Endothelial cell of umbilical vein (primary cell): ENCODE measurements at regions not wholly inside any gene's neighbourhood (a gene's known extent, or its start where the extent isn't known, plus 50 kb on each side); places are given as distances from the start of the nearest gene placed in this dataset.

Source experiments
- BruUV-seq: library from RNA; stranded (reverse); fragments of 400-500 nt; replicated peaks from 2 replicates; lab custom pipeline; 2021; lab: Mats Ljungman, UMichigan
- CTCF ChIA-PET: fragments of 300-600, 350-600 bp; sonication (Branson Sonifier 250); formaldehyde crosslinking; loops from one replicate; lab custom pipeline; 2021; ENCODE audit warnings: antibody characterized with exemption, inconsistent platforms; lab: Charles Lee
- POLR2A ChIA-PET: fragments of 300-600, 350-600 bp; sonication (Branson Sonifier 250); formaldehyde crosslinking; loops from one replicate; lab custom pipeline; 2021; ENCODE audit warnings: antibody characterized with exemption, inconsistent platforms; lab: Charles Lee
- DNase-seq: peaks from one replicate; pipeline ENCODE4 v3.0.0-alpha.2; 2011; ENCODE audit warnings: low read depth, low spot score
- FAIRE-seq: peaks from 2 replicates; lab custom pipeline; 2011; peaks lifted over from hg19 to GRCh38; lab: Jason Lieb, UNC
- H2AFZ ChIP-seq: 2 replicates; pipeline ENCODE4 v1.6.0; 2012; ENCODE audit warnings: low read depth, low read length, control low read depth, inconsistent platforms
- H3K27ac ChIP-seq: 2 replicates; pipeline ENCODE4 v1.5.1; 2011; ENCODE audit warnings: low read depth, mild to moderate bottlenecking, control low read depth, low read length, moderate library complexity; ENCODE audit not compliant: insufficient read depth
- H3K27me3 ChIP-seq, 2 experiments: 2 replicates each; pipeline versions ENCODE4 v1.6.0 to v1.6.1; 2011; ENCODE audit warnings: low read length in 2 of 2, mixed read lengths in 1 of 2; ENCODE audit not compliant: control insufficient read depth in 2 of 2, insufficient read depth in 2 of 2
- H3K36me3 ChIP-seq, 2 experiments: 2 replicates in 1 of 2; 3 replicates in 1 of 2; pipeline ENCODE4 v1.5.1; 2011; ENCODE audit warnings: low read length in 2 of 2, mild to moderate bottlenecking in 1 of 2, moderate library complexity in 1 of 2; ENCODE audit not compliant: control insufficient read depth in 2 of 2, insufficient read depth in 2 of 2; ENCODE audit errors: extremely low read depth in 1 of 2
- H3K4me1 ChIP-seq: 3 replicates; pipeline ENCODE4 v1.5.1; 2011; ENCODE audit warnings: mild to moderate bottlenecking, low read length; ENCODE audit not compliant: control insufficient read depth, insufficient read depth; ENCODE audit errors: extremely low read depth
- H3K4me2 ChIP-seq: 2 replicates; pipeline ENCODE4 v1.6.1; 2011; ENCODE audit warnings: low read length, control low read depth, mixed read lengths; ENCODE audit not compliant: insufficient read depth
- H3K4me3 ChIP-seq, 3 experiments: fragments of 200-600 bp in 1 of 3; sonication (generic), shearing (Covaris generic) in 1 of 3; replicated peaks in 1 of 3; 2 replicates each; pipeline ENCODE4 v1.5.1; 2011 to 2016; ENCODE audit warnings: control low read depth in 3 of 3, low read length in 3 of 3, mild to moderate bottlenecking in 2 of 3, inconsistent platforms in 1 of 3, low read depth in 1 of 3, moderate library complexity in 1 of 3; ENCODE audit not compliant: insufficient read depth in 1 of 3
- H3K79me2 ChIP-seq: 2 replicates; pipeline ENCODE4 v1.6.0; 2012; ENCODE audit warnings: low read length, inconsistent platforms; ENCODE audit not compliant: control insufficient read depth, insufficient read depth
- H3K9ac ChIP-seq: replicated peaks from 2 replicates; pipeline ENCODE3; 2011; ENCODE audit warnings: low read length, control low read depth; ENCODE audit not compliant: insufficient read depth; ENCODE audit errors: extremely low read depth
- H3K9me1 ChIP-seq: replicated peaks from 3 replicates; pipeline ENCODE4 v1.6.0; 2011; ENCODE audit warnings: mild to moderate bottlenecking, low read length; ENCODE audit not compliant: control insufficient read depth, insufficient read depth; ENCODE audit errors: extremely low read depth
- H3K9me3 ChIP-seq: replicated peaks from 2 replicates; pipeline ENCODE4 v1.5.1; 2012; ENCODE audit warnings: low read length, inconsistent platforms; ENCODE audit not compliant: control insufficient read depth, insufficient read depth
- H4K20me1 ChIP-seq: replicated peaks from 2 replicates; pipeline ENCODE3; 2011; ENCODE audit warnings: mild to moderate bottlenecking, low read length; ENCODE audit not compliant: control insufficient read depth, insufficient read depth; ENCODE audit errors: extremely low read depth
- EZH2 ChIP-seq: IDR thresholded peaks from 2 replicates; pipeline ENCODE4 v1.6.1; 2012; ENCODE audit warnings: borderline replicate concordance, low read depth, mild to moderate bottlenecking, moderate library complexity, low read length, inconsistent platforms; ENCODE audit not compliant: severe bottlenecking
- FOS ChIP-seq: IDR thresholded peaks from 2 replicates; pipeline ENCODE4 v1.6.1; 2011; ENCODE audit warnings: mild to moderate bottlenecking, low read length, moderate library complexity, borderline replicate concordance; ENCODE audit not compliant: insufficient read depth
- GATA2 ChIP-seq: IDR thresholded peaks from 2 replicates; pipeline ENCODE4 v1.7.0; 2011; ENCODE audit warnings: low read depth, mild to moderate bottlenecking, moderate library complexity, mixed read lengths, low read length; ENCODE audit not compliant: insufficient read length, insufficient read depth
- JUN ChIP-seq: IDR thresholded peaks from 2 replicates; pipeline ENCODE4 v1.6.1; 2011; ENCODE audit warnings: borderline replicate concordance, low read depth; ENCODE audit not compliant: insufficient read length, insufficient read depth
- MAX ChIP-seq: IDR thresholded peaks from 2 replicates; pipeline ENCODE4 v1.6.1; 2011; ENCODE audit not compliant: insufficient read depth, insufficient read length
- MYC ChIP-seq: IDR thresholded peaks from one replicate; pipeline ENCODE4 v1.6.1; 2011; ENCODE audit warnings: mild to moderate bottlenecking, low read depth, low read length
- POLR2A ChIP-seq: IDR thresholded peaks from 2 replicates; pipeline ENCODE4 v1.6.1; 2012; ENCODE audit warnings: low read depth, mild to moderate bottlenecking, control low read depth, low read length
- POLR2AphosphoS5 ChIP-seq: IDR thresholded peaks from 2 replicates; pipeline ENCODE4 v1.6.1; 2012; ENCODE audit warnings: low read depth, mild to moderate bottlenecking, control low read depth, low read length, moderate library complexity; ENCODE audit not compliant: insufficient read depth
- dilution Hi-C: fragments of 300-500 bp; cut with MboI; formaldehyde crosslinking; loops from one replicate; pipeline ENCODE4 v1.15.0; 2019; ENCODE audit warnings: low sequenced_read_pairs; ENCODE audit not compliant: extremely low pct_ligation_motif_present
- intact Hi-C: fragments of 100-400 bp; cut with micrococcal nuclease; formaldehyde crosslinking; loops from one replicate; pipeline ENCODE4 v1.10.0; 2022
- TF ChIP-seq, protein P1 (sequence below), 2 donors: IDR thresholded peaks; 1 replicate in 1 of 2; 2 replicates in 1 of 2; pipeline ENCODE4 v1.5.1; 2011; ENCODE audit warnings: low read length in 2 of 2, mild to moderate bottlenecking in 2 of 2, moderate library complexity in 2 of 2, control low read depth in 1 of 2, inconsistent platforms in 1 of 2, low read depth in 1 of 2; ENCODE audit not compliant: insufficient read depth in 1 of 2; ENCODE audit errors: extremely low read depth in 1 of 2

DNA sequence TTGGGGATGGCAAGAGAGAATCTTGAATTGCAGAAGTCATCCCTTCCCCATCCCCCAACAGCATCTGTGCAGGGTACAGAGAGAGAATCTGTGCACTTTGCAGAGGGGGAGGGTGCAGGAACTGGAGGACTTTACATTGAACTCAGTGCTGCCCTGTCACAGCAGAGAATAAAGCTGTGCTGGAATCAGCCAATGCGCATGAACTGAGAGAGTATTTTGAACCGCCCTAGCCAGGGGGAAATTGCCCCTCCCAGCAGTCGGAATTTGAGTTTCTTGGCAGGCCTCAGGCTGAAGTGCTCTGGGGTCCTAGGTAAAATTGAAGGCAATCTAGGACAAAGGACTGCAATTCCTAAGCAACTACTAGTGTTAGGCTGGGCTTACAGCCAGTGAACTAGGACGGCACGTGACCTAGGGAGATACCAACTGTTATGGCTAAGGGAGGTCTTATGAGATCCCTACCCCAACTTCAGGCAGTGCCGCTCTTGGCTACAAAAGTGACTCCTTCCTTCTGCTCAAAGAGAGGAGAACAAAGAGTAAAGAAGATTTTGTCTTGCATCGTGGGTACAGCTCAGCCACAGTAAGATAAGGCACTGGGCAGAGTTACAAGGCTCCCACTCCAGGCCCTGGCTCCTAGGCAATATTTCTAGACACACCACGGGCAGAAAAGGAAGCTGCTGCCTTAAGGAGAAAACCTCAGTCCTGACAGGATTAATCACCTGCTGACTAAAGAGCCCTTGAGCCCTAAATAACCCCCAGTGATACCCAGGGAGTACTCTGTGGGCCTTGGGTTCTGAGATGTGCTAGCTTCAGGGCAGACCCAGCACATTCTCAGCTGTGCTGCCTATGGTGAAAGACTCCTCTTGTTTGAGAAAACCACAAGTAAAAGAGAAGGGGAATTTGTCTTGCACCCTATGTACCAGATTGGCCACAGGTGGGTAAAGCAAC is 300.5 kb upstream of the ALCAM start:
- H3K9ac ChIP-seq, result no peak overlapping the region
- no peaks in the 10 kb centered on the region for H3K79me2 ChIP-seq
- no peaks in the 10 kb centered on the region for H3K36me3 ChIP-seq
- no peak overlapping the region for H2AFZ ChIP-seq
- no peak overlapping the region for H3K4me2 ChIP-seq
- DNase-seq (no peak), FAIRE-seq (no peak)
- CTCF ChIA-PET, result interaction anchor here (1.1 kb wide), 1 partner anchor 461 kb away, joined by 3 read pairs; no protein-coding TSS in a partner anchor
- intact Hi-C loops (no loop called here), dilution Hi-C loops (no loop called here)
- H3K4me3 ChIP-seq, result no peak overlapping the region
- no peaks in the 10 kb centered on the region for H3K27me3 ChIP-seq
- POLR2A ChIA-PET, result no interaction called here
- no peaks in the 10 kb centered on the region for H3K4me1 ChIP-seq
- no peaks in the 10 kb centered on the region for H3K9me3 ChIP-seq
- no TSS peak for BruUV-seq
- H3K27ac ChIP-seq, result no peak overlapping the region
- no peaks in the 10 kb centered on the region for H3K9me1 ChIP-seq
- TF ChIP-seq JUN (no peak), MYC (no peak), POLR2AphosphoS5 (no peak), POLR2A (no peak), GATA2 (no peak), EZH2 (no peak)
- no peaks in the 10 kb centered on the region for H4K20me1 ChIP-seq

DNA sequence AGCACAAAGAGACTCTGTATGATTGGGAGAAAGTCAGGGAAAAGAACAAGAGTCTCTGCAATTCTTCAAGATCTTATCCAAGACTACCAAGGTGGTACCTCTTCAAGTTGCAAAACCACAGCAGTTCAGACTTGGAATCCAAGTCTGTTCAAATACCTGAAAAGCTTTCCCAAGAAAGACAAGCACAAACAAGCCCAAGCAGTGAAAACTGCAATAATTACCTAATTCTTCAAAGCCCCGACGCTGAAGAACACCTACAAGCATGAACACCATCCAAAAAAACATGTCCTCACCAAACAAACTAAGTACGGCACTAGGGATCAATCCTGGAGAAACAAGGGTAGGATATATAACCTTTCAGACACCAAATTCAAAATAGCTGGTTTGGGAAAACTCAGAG is 299.3 kb upstream of the ALCAM start:
- H3K4me2 ChIP-seq, result no peak overlapping the region
- H3K36me3 ChIP-seq, result no peaks in the 10 kb centered on the region
- dilution Hi-C loops, result no loop called here
- no peaks in the 10 kb centered on the region for H4K20me1 ChIP-seq
- intact Hi-C loops, result no loop called here
- TF ChIP-seq, protein P1, sequence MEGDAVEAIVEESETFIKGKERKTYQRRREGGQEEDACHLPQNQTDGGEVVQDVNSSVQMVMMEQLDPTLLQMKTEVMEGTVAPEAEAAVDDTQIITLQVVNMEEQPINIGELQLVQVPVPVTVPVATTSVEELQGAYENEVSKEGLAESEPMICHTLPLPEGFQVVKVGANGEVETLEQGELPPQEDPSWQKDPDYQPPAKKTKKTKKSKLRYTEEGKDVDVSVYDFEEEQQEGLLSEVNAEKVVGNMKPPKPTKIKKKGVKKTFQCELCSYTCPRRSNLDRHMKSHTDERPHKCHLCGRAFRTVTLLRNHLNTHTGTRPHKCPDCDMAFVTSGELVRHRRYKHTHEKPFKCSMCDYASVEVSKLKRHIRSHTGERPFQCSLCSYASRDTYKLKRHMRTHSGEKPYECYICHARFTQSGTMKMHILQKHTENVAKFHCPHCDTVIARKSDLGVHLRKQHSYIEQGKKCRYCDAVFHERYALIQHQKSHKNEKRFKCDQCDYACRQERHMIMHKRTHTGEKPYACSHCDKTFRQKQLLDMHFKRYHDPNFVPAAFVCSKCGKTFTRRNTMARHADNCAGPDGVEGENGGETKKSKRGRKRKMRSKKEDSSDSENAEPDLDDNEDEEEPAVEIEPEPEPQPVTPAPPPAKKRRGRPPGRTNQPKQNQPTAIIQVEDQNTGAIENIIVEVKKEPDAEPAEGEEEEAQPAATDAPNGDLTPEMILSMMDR (IDR thresholded peaks at IDR 0.05; ENCODE audit: extremely low read depth in 1 of 2, insufficient read depth in 1 of 2, low read depth in 1 of 2, low read length in 2 of 2), result no peak
- TF ChIP-seq POLR2AphosphoS5 (no peak), JUN (no peak), MYC (no peak), GATA2 (no peak), POLR2A (no peak), MAX (no peak), FOS (no peak), EZH2 (no peak)
- no peak overlapping the region for H3K4me3 ChIP-seq
- no peaks in the 10 kb centered on the region for H3K79me2 ChIP-seq
- no peak overlapping the region for H3K9ac ChIP-seq
- H3K4me1 ChIP-seq, result no peaks in the 10 kb centered on the region
- H3K27me3 ChIP-seq, result no peaks in the 10 kb centered on the region
- no peak overlapping the region for H2AFZ ChIP-seq
- ChIA-PET POLR2A (no interaction called here), CTCF (no interaction called here)
- H3K27ac ChIP-seq, result no peak overlapping the region
- FAIRE-seq (no peak), DNase-seq (no peak)
- H3K9me3 ChIP-seq, result no peaks in the 10 kb centered on the region
- BruUV-seq, result no TSS peak
- H3K9me1 ChIP-seq, result no peaks in the 10 kb centered on the region
